ENCODE measurements at regions not wholly inside any gene's neighbourhood (a gene's known extent, or its start where the extent isn't known, plus 50 kb on each side); places are given as distances from the start of the nearest gene placed in this dataset.

DNA sequence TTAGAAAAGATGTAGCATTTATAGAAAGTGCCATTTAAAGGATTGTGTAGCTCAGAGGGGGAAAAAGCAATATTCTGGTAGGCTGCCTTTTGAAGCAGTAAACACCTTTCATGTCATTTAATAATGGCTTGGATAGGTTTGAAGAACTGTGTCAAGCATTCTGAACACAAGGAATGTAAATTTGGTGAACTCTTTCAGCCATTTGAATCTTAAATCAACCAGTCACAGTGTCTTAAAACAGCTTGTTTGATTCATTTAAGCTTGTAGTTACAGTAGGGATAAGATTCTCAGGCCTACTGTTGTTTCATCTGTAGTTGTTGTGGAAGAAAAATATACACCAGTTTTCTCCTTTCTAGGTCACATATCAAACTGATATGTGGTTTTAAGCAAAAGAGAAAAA lies 299.4 kb upstream of the NOVA1 start:
- Histone ChIP-seq H3K4me3 (no peak overlapping the region), H3K36me3 (no peaks in the 10 kb centered on the region), H3K27ac (no peak overlapping the region), H3K4me1 (ENCODE audit: low read depth) (no peaks in the 10 kb centered on the region), H3K9me3 (ENCODE audit: low read depth) (no peaks in the 10 kb centered on the region), H3K27me3 (no peaks in the 10 kb centered on the region)
- DNase-seq (ENCODE audit: low read depth in 1 of 2, low spot score in 1 of 2), result no peak
- TF ChIP-seq, protein P1, sequence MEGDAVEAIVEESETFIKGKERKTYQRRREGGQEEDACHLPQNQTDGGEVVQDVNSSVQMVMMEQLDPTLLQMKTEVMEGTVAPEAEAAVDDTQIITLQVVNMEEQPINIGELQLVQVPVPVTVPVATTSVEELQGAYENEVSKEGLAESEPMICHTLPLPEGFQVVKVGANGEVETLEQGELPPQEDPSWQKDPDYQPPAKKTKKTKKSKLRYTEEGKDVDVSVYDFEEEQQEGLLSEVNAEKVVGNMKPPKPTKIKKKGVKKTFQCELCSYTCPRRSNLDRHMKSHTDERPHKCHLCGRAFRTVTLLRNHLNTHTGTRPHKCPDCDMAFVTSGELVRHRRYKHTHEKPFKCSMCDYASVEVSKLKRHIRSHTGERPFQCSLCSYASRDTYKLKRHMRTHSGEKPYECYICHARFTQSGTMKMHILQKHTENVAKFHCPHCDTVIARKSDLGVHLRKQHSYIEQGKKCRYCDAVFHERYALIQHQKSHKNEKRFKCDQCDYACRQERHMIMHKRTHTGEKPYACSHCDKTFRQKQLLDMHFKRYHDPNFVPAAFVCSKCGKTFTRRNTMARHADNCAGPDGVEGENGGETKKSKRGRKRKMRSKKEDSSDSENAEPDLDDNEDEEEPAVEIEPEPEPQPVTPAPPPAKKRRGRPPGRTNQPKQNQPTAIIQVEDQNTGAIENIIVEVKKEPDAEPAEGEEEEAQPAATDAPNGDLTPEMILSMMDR (IDR thresholded peaks at IDR 0.05; ENCODE audit: low read depth, low read length), result no peak

DNA sequence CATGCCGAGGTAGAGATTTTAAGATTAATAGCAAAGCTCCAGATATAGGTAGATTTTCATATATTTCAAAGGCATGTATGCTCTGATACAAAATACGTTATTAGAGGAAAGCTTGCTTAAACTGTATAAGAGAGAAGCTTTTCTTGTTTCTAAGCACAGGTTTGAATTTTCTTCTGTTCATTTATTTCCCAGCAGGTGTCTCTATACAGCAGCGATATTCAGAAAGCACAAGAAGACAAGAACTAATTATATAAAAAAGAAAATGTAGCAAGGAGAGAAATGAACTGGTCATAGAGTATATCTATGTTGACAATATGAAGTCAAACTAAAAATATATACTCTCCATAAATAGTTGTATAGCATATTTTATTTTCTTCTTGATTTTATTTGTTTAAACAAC lies 307.4 kb upstream of the NOVA1 start:
- no peak overlapping the region for H3K4me3 ChIP-seq
- no peaks in the 10 kb centered on the region for H3K9me3 ChIP-seq (ENCODE audit: low read depth)
- H3K27ac ChIP-seq, result no peak overlapping the region
- no peaks in the 10 kb centered on the region for H3K36me3 ChIP-seq
- TF ChIP-seq, protein P1 (IDR thresholded peaks at IDR 0.05; ENCODE audit: low read depth, low read length), result no peak
- no peaks in the 10 kb centered on the region for H3K27me3 ChIP-seq
- no peak for DNase-seq (ENCODE audit: low read depth in 1 of 2, low spot score in 1 of 2)
- no peaks in the 10 kb centered on the region for H3K4me1 ChIP-seq (ENCODE audit: low read depth)

DNA sequence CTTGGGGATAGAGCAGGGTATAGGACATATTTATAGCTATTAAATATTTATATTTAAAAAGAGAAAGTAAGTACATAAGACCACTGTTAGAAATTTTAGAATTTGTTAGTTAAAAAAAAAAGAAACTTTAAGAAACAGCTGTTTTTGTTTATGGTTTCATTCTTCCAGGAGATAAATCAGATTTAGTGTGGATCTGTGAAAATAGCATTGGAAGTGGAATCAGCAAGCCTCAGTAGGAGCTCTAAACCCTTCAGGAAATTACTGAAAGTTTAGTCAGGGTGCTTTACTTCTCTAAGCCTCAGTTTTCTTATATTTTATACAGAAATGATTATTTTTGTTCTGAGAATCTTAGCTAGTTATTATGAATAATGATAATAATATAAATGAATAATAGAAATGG lies 316.0 kb upstream of the NOVA1 start:
- H3K36me3 ChIP-seq, result no peaks in the 10 kb centered on the region
- no peak for DNase-seq (ENCODE audit: low read depth in 1 of 2, low spot score in 1 of 2)
- H3K4me1 ChIP-seq (ENCODE audit: low read depth), result no peaks in the 10 kb centered on the region
- H3K9me3 ChIP-seq (ENCODE audit: low read depth), result no peaks in the 10 kb centered on the region
- TF ChIP-seq, protein P1 (IDR thresholded peaks at IDR 0.05; ENCODE audit: low read depth, low read length), result no peak
- no peak overlapping the region for H3K27ac ChIP-seq
- no peaks in the 10 kb centered on the region for H3K27me3 ChIP-seq
- H3K4me3 ChIP-seq, result no peak overlapping the region

DNA sequence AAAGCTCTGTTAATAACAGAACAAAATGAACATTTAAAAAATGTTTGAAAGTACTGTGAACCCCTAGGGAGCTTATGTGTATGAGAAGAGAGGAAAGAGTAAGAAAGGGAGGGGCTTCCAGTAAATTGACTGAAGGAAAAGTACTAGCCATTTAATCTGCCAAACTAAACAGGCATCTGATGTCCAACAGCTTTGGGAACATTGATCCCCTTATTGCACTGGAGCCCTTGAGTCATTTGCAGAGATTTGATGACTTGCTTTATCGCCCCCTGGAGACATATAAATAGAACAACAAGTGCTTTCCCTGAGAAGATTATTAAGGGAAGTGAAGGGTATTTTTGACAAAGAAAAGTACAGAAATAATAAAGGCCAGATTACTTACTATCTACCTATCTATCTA lies 319.3 kb upstream of the NOVA1 start:
- Histone ChIP-seq H3K4me1 (ENCODE audit: low read depth) (no peaks in the 10 kb centered on the region), H3K36me3 (no peaks in the 10 kb centered on the region), H3K9me3 (ENCODE audit: low read depth) (no peaks in the 10 kb centered on the region), H3K4me3 (no peak overlapping the region), H3K27me3 (no peaks in the 10 kb centered on the region), H3K27ac (no peak overlapping the region)
- TF ChIP-seq, protein P1 (IDR thresholded peaks at IDR 0.05; ENCODE audit: low read depth, low read length), result peak; percentile 58
- DNase-seq (ENCODE audit: low read depth in 1 of 2, low spot score in 1 of 2), result peak; percentile 24 to 77

DNA sequence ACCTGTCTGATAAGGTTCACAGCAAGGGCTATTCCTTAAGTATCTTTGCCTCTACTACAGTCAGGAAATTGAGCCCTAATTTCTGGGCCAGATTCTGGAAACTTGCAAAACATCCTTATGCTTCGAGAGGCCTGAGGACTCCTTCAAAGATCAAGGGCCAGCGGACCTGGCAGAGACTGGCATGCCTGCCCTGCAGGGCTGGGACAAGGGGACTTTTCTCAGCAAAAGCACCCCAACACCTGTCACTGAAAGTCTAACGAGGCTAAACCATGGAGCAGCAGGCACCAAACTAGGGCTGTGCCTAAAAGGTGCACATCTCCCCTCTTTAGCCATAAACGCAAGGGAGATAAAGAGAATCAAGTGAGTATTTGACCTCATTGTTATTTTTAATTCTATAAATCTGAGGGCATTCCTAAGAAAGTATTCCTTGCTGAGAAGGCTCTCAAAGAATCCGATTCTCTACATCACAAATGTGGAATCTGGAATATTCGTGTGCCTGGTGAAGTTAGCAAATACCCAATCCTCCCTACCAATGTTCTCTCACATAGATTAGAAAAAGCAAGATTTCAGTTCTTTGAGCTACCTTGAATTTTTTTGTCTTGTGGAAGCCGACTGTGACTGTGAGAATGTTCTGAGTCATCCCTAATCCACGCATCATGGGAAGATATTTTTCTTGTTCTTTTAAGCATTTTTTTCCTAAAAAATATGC lies 328.2 kb upstream of the NOVA1 start:
- Histone ChIP-seq H3K4me3 (no peak overlapping the region), H3K27me3 (no peaks in the 10 kb centered on the region), H3K9me3 (ENCODE audit: low read depth) (no peaks in the 10 kb centered on the region), H3K4me1 (ENCODE audit: low read depth) (no peaks in the 10 kb centered on the region), H3K36me3 (no peaks in the 10 kb centered on the region), H3K27ac (no peak overlapping the region)
- TF ChIP-seq, protein P1 (IDR thresholded peaks at IDR 0.05; ENCODE audit: low read depth, low read length), result no peak
- DNase-seq (ENCODE audit: low read depth in 1 of 2, low spot score in 1 of 2), result peak in 1 of 2 donors; percentile 27
